Aorta (tissue), 5 donors: ENCODE measurements at regions not wholly inside any gene's neighbourhood (a gene's known extent, or its start where the extent isn't known, plus 50 kb on each side); places are given as distances from the start of the nearest gene placed in this dataset.
A peak's percentile ranks its signal among the peaks of the same experiment; 100 is the strongest.

ENCODE experiments used
- ATAC-seq: fragments of 200-7000 bp; cut with Tn5 transposase; one replicate; pipeline ENCODE4 v1.9.1; 2022; ENCODE audit warnings: moderate library complexity; ENCODE audit not compliant: low FRiP score
- DNase-seq, 2 donors: peaks; one replicate each; pipeline ENCODE4 v3.0.0-alpha.2; 2020
- H3K27ac ChIP-seq, 2 donors: one replicate each; pipeline ENCODE4 v1.5.1; 2013; ENCODE audit warnings: low read length in 2 of 2, mild to moderate bottlenecking in 2 of 2, moderate library complexity in 2 of 2, control low read depth in 1 of 2, inconsistent platforms in 1 of 2, low read depth in 1 of 2
- H3K27me3 ChIP-seq, 2 donors: one replicate each; pipeline ENCODE4 v1.6.1; 2013; ENCODE audit warnings: control low read depth in 1 of 2, low read length in 1 of 2, mild to moderate bottlenecking in 1 of 2, moderate library complexity in 1 of 2; ENCODE audit not compliant: insufficient read depth in 2 of 2, control insufficient read depth in 1 of 2
- H3K36me3 ChIP-seq, 2 donors: one replicate each; pipeline ENCODE4 v1.6.1; 2013; ENCODE audit warnings: control low read depth in 1 of 2, low read length in 1 of 2, mild to moderate bottlenecking in 1 of 2; ENCODE audit not compliant: insufficient read depth in 2 of 2, control insufficient read depth in 1 of 2
- H3K4me1 ChIP-seq, 2 donors: one replicate each; pipeline ENCODE4 v1.6.1; 2013; ENCODE audit warnings: low read length in 2 of 2, control low read depth in 1 of 2, mild to moderate bottlenecking in 1 of 2, moderate library complexity in 1 of 2; ENCODE audit not compliant: insufficient read depth in 2 of 2, control insufficient read depth in 1 of 2
- H3K4me3 ChIP-seq, 2 donors: one replicate each; pipeline ENCODE4 v1.5.1; 2013; ENCODE audit warnings: low read length in 2 of 2, control low read depth in 1 of 2, mild to moderate bottlenecking in 1 of 2
- H3K9me3 ChIP-seq: one replicate; pipeline ENCODE4 v1.6.1; 2013; ENCODE audit warnings: mild to moderate bottlenecking, low read length; ENCODE audit not compliant: control insufficient read depth
- WGBS, 2 donors: extraction: QIAGEN DNeasy Blood & Tissue Kit; methylation state at CpG; one replicate each; pipeline ENCODE4 v1.1.7; 2013; 5-methylcytosine and 5-hydroxymethylcytosine counted together
- intact Hi-C, 2 donors: fragments of 100-400 bp; cut with DNase I; formaldehyde crosslinking; loops; one replicate each; pipeline versions ENCODE4 v1.14.2 to v1.15.0; 2022
- donor health status: healthy with polysubstance abuse.
- donor health status: Bipolar disorder and iron deficiency.
- donor health status: DM: no; HTN: no; CAD: no.
- donor health status: DM: no; HTN: no; CAD: no.
- donor health status: DM: yes; HTN: yes; CAD: no.

- intact Hi-C loops, result no loop called here
- ATAC-seq (no peak), DNase-seq (no peak)
- Histone ChIP-seq H3K27me3 (no peaks in the 10 kb centered on the region), H3K36me3 (no peaks in the 10 kb centered on the region), H3K27ac (no peak overlapping the region), H3K9me3 (no peaks in the 10 kb centered on the region), H3K4me3 (no peak overlapping the region), H3K4me1 (no peaks in the 10 kb centered on the region)
- 86% methylated on average over 3 of the region's 3 CpGs for WGBS, 2 donors
Measured at GRCh38 chr9:84490206-84490841, 149.8 kb upstream of the SLC28A3 start.

GRCh38 chr9:84490842-84491325, 150.3 kb upstream of the SLC28A3 start:
- H3K4me3 ChIP-seq, result no peak overlapping the region
- ATAC-seq (no peak), DNase-seq (no peak)
- H3K4me1 ChIP-seq, result no peaks in the 10 kb centered on the region
- no peaks in the 10 kb centered on the region for H3K36me3 ChIP-seq
- H3K9me3 ChIP-seq, result no peaks in the 10 kb centered on the region
- intact Hi-C loops, result no loop called here
- no peak overlapping the region for H3K27ac ChIP-seq
- no peaks in the 10 kb centered on the region for H3K27me3 ChIP-seq
- 91 to 96% methylated on average over 1 of the region's 1 CpG for WGBS, 2 donors

GRCh38 chr9:84492366-84493159, 152.0 kb upstream of the SLC28A3 start:
- ATAC-seq (peak; percentile 39), DNase-seq (no peak)
- WGBS, 2 donors, result 18 to 19% methylated on average over 3 of the region's 3 CpGs
- H3K27me3 ChIP-seq, result no peaks in the 10 kb centered on the region
- no peaks in the 10 kb centered on the region for H3K9me3 ChIP-seq
- no peaks in the 10 kb centered on the region for H3K4me1 ChIP-seq
- intact Hi-C loops, result no loop called here
- no peaks in the 10 kb centered on the region for H3K36me3 ChIP-seq
- no peak overlapping the region for H3K4me3 ChIP-seq
- no peak overlapping the region for H3K27ac ChIP-seq

GRCh38 chr9:84493284-84493947, 152.9 kb upstream of the SLC28A3 start:
- Histone ChIP-seq H3K27me3 (no peaks in the 10 kb centered on the region), H3K36me3 (no peaks in the 10 kb centered on the region), H3K4me1 (no peaks in the 10 kb centered on the region), H3K27ac (no peak overlapping the region), H3K4me3 (no peak overlapping the region), H3K9me3 (no peaks in the 10 kb centered on the region)
- intact Hi-C loops, result no loop called here
- DNase-seq, result no peak
- WGBS, 2 donors, result 88 to 90% methylated on average over 6 of the region's 6 CpGs
- ATAC-seq, result peak; percentile 24

- Histone ChIP-seq H3K27me3 (no peaks in the 10 kb centered on the region), H3K27ac (no peak overlapping the region), H3K36me3 (no peaks in the 10 kb centered on the region), H3K4me1 (no peaks in the 10 kb centered on the region), H3K4me3 (no peak overlapping the region), H3K9me3 (no peaks in the 10 kb centered on the region)
- DNase-seq (no peak), ATAC-seq (no peak)
- intact Hi-C loops, result no loop called here
- 45 to 53% methylated on average over 1 of the region's 1 CpG for WGBS, 2 donors
Measured at GRCh38 chr9:84499969-84500582, 159.5 kb upstream of the SLC28A3 start.

- ATAC-seq (peak; percentile 28), DNase-seq (no peak)
- Histone ChIP-seq H3K4me1 (no peaks in the 10 kb centered on the region), H3K27ac (no peak overlapping the region), H3K9me3 (peaks cover under 1% of the 10 kb centered on the region), H3K27me3 (no peaks in the 10 kb centered on the region), H3K36me3 (no peaks in the 10 kb centered on the region), H3K4me3 (no peak overlapping the region)
- intact Hi-C loops, result no loop called here
- WGBS, 2 donors, result 86% methylated on average over 3 of the region's 3 CpGs
Measured at GRCh38 chr9:84500826-84501225, 160.3 kb upstream of the SLC28A3 start.

- peaks cover 4% of the 10 kb centered on the region for H3K9me3 ChIP-seq
- H3K27me3 ChIP-seq, result no peaks in the 10 kb centered on the region
- no peak overlapping the region for H3K4me3 ChIP-seq
- no peaks in the 10 kb centered on the region for H3K36me3 ChIP-seq
- no peaks in the 10 kb centered on the region for H3K4me1 ChIP-seq
- no peak overlapping the region for H3K27ac ChIP-seq
- intact Hi-C loops, result no loop called here
- DNase-seq, result no peak
- peak; percentile 40 for ATAC-seq
Measured at GRCh38 chr9:84501587-84501986, 161.0 kb upstream of the SLC28A3 start.

- Histone ChIP-seq H3K36me3 (no peaks in the 10 kb centered on the region), H3K4me1 (no peaks in the 10 kb centered on the region), H3K27ac (no peak overlapping the region), H3K27me3 (no peaks in the 10 kb centered on the region), H3K4me3 (no peak overlapping the region), H3K9me3 (peaks cover 4% of the 10 kb centered on the region)
- intact Hi-C loops, result no loop called here
- ATAC-seq (no peak), DNase-seq (no peak)
Measured at GRCh38 chr9:84502066-84502465, 161.5 kb upstream of the SLC28A3 start.
